GM12878 (cell line): ENCODE measurements at regions not wholly inside any gene's neighbourhood (a gene's known extent, or its start where the extent isn't known, plus 50 kb on each side); places are given as distances from the start of the nearest gene placed in this dataset.

Experiments used
- ATAC-seq: fragments of 200-7000 bp; cut with Tn5 transposase; 3 replicates; pipeline ENCODE4 v1.9.1; 2020; ENCODE audit warnings: mild to moderate bottlenecking, moderate library complexity
- BruUV-seq: library from RNA; stranded (reverse); fragments of 400-500 nt; replicated peaks from 2 replicates; lab custom pipeline; 2021; lab: Mats Ljungman, UMichigan
- CTCF ChIA-PET: fragments of 300-600 bp; sonication (Branson Sonifier 250); formaldehyde crosslinking; extraction: SDS; loops from one replicate; lab custom pipeline; 2021; ENCODE audit warnings: inconsistent platforms; lab: Yijun Ruan, JAX
- POLR2A ChIA-PET: fragments of 350-600 bp; formaldehyde crosslinking; extraction: SDS; loops from one replicate; lab custom pipeline; 2021; ENCODE audit warnings: inconsistent platforms; lab: Charles Lee
- RAD21 ChIA-PET: fragments of 300-600 bp; sonication (Branson Sonifier 250); formaldehyde crosslinking; loops from one replicate; lab custom pipeline; 2023; ENCODE audit warnings: antibody characterized with exemption; ENCODE audit not compliant: unreplicated experiment; lab: Charles Lee
- SMC1A ChIA-PET: fragments of 300-600 bp; sonication (Branson Sonifier 250); formaldehyde crosslinking; loops from one replicate; lab custom pipeline; 2023; ENCODE audit not compliant: unreplicated experiment, uncharacterized antibody; lab: Charles Lee
- DNase-seq: peaks from one replicate; pipeline ENCODE4 v3.0.0-alpha.2; 2011; ENCODE audit warnings: low read depth, low spot score
- FAIRE-seq: peaks from 3 replicates; lab custom pipeline; 2011; peaks lifted over from hg19 to GRCh38; lab: Jason Lieb, UNC
- H2AFZ ChIP-seq: 2 replicates; pipeline ENCODE4 v1.6.0; 2011; ENCODE audit warnings: low read depth, low read length, control low read depth; ENCODE audit not compliant: control insufficient read depth
- H3K27ac ChIP-seq: 2 replicates; pipeline ENCODE4 v1.5.1; 2011; ENCODE audit warnings: control low read depth; ENCODE audit not compliant: control insufficient read depth, insufficient read depth
- H3K27me3 ChIP-seq, 2 experiments: replicated peaks in 1 of 2; 2 replicates each; pipeline versions ENCODE4 v1.6.0 to v1.6.1; 2011; ENCODE audit warnings: low read length in 1 of 2; ENCODE audit not compliant: control insufficient read depth in 2 of 2, insufficient read depth in 2 of 2
- H3K36me3 ChIP-seq, 2 experiments: 2 replicates each; pipeline ENCODE4 v1.5.1; 2011; ENCODE audit warnings: low read length in 1 of 2; ENCODE audit not compliant: control insufficient read depth in 2 of 2, insufficient read depth in 2 of 2
- H3K4me1 ChIP-seq: 2 replicates; pipeline ENCODE4 v1.6.1; 2011; ENCODE audit warnings: mild to moderate bottlenecking, low read length, moderate library complexity, mixed read lengths; ENCODE audit not compliant: control insufficient read depth, insufficient read depth
- H3K4me2 ChIP-seq: 2 replicates; pipeline ENCODE4 v1.6.0; 2011; ENCODE audit warnings: control low read depth; ENCODE audit not compliant: control insufficient read depth, insufficient read depth
- H3K4me3 ChIP-seq: fragments of 200-600 bp; sonication (generic); 2 replicates; pipeline ENCODE4 v1.5.1; 2016
- H3K79me2 ChIP-seq: 2 replicates; pipeline ENCODE4 v1.6.0; 2011; ENCODE audit warnings: low read length; ENCODE audit not compliant: control insufficient read depth, insufficient read depth
- H3K9ac ChIP-seq: 2 replicates; pipeline ENCODE4 v1.8.0; 2011; ENCODE audit warnings: low read length, control low read depth, mixed read lengths; ENCODE audit not compliant: control insufficient read depth, insufficient read depth
- H3K9me3 ChIP-seq: replicated peaks from 3 replicates; pipeline ENCODE4 v1.5.1; 2011; ENCODE audit warnings: mild to moderate bottlenecking, low read length; ENCODE audit not compliant: control insufficient read depth, insufficient read depth
- H4K20me1 ChIP-seq: 2 replicates; pipeline ENCODE4 v1.6.0; 2011; ENCODE audit not compliant: control insufficient read depth, insufficient read depth
- CEBPZ ChIP-seq: fragments of 150-350 bp; IDR thresholded peaks from 2 replicates; pipeline ENCODE4 v1.6.1; 2016; ENCODE audit warnings: low read depth, low read length
- EED ChIP-seq: sonication (generic); IDR thresholded peaks from 2 replicates; pipeline ENCODE4 v1.6.1; 2016; ENCODE audit warnings: antibody characterized with exemption, low read depth
- EP300 ChIP-seq, 2 experiments: fragments of 150-350 bp in 1 of 2; IDR thresholded peaks; 2 replicates each; pipeline ENCODE4 v1.6.1; 2011 to 2012; ENCODE audit warnings: low read depth in 2 of 2, low read length in 2 of 2, borderline replicate concordance in 1 of 2, improper control_type of control experiment in 1 of 2, inconsistent platforms in 1 of 2; ENCODE audit not compliant: control insufficient read depth in 1 of 2
- FOS ChIP-seq: IDR thresholded peaks from 3 replicates; pipeline ENCODE4 v1.6.1; 2011; ENCODE audit warnings: borderline replicate concordance; ENCODE audit not compliant: insufficient read length; ENCODE audit errors: extremely low read depth
- GATAD2B ChIP-seq: fragments of 450-650 bp; conservative IDR thresholded peaks from 2 replicates; pipeline ENCODE4 v1.6.1; 2017; ENCODE audit warnings: low read depth, mild to moderate bottlenecking, moderate library complexity
- HSF1 ChIP-seq: fragments of 150-350 bp; IDR thresholded peaks from 2 replicates; pipeline ENCODE4 v1.6.1; 2014; ENCODE audit warnings: mild to moderate bottlenecking, low read depth, low read length
- IKZF1 ChIP-seq: fragments of 450-650 bp; conservative IDR thresholded peaks from 2 replicates; pipeline ENCODE4 v1.6.1; 2017; ENCODE audit warnings: antibody characterized with exemption, mild to moderate bottlenecking
- KAT2A ChIP-seq: conservative IDR thresholded peaks from 2 replicates; pipeline ENCODE4 v1.6.1; 2011; ENCODE audit warnings: low read depth, low read length; ENCODE audit not compliant: control insufficient read depth
- MTA2 ChIP-seq: fragments of 450-650 bp; IDR thresholded peaks from 2 replicates; pipeline ENCODE4 v1.6.1; 2016; ENCODE audit warnings: low read depth, mild to moderate bottlenecking, moderate library complexity
- NRF1 ChIP-seq: conservative IDR thresholded peaks from 2 replicates; pipeline ENCODE4 v1.6.1; 2011; ENCODE audit warnings: mild to moderate bottlenecking, low read depth, low read length, improper control_type of control experiment
- POLR2AphosphoS5 ChIP-seq: IDR thresholded peaks from 2 replicates; pipeline ENCODE4 v1.6.1; 2011; ENCODE audit warnings: mild to moderate bottlenecking, low read length, inconsistent platforms
- RCOR1 ChIP-seq: conservative IDR thresholded peaks from 2 replicates; pipeline ENCODE4 v1.6.1; 2012; ENCODE audit warnings: low read depth, low read length, improper control_type of control experiment
- SMAD1 ChIP-seq: fragments of 450-650 bp; IDR thresholded peaks from 2 replicates; pipeline ENCODE4 v1.6.1; 2018; ENCODE audit warnings: mild to moderate bottlenecking, low read depth; ENCODE audit not compliant: partially characterized antibody
- SREBF2 ChIP-seq: IDR thresholded peaks from 2 replicates; pipeline ENCODE4 v1.6.1; 2012; ENCODE audit warnings: mild to moderate bottlenecking, low read length
- SUZ12 ChIP-seq: fragments of 200-600 bp; sonication (generic); IDR thresholded peaks from one replicate; pipeline ENCODE4 v1.6.1; 2018; ENCODE audit warnings: antibody characterized with exemption, mild to moderate bottlenecking; ENCODE audit not compliant: unreplicated experiment
- TBL1XR1 ChIP-seq: IDR thresholded peaks from 2 replicates; pipeline ENCODE4 v1.6.1; 2012; ENCODE audit warnings: low read depth, low read length, improper control_type of control experiment
- ZBTB33 ChIP-seq: fragments of 450-650 bp; IDR thresholded peaks from 2 replicates; pipeline ENCODE4 v1.6.1; 2017; ENCODE audit warnings: mild to moderate bottlenecking
- ZNF24 ChIP-seq: fragments of 450-650 bp; IDR thresholded peaks from 2 replicates; pipeline ENCODE4 v1.6.1; 2017; ENCODE audit warnings: antibody characterized with exemption, mild to moderate bottlenecking
- ZZZ3 ChIP-seq: IDR thresholded peaks from 2 replicates; pipeline ENCODE4 v1.6.1; 2011; ENCODE audit warnings: low read depth; ENCODE audit not compliant: control insufficient read depth, insufficient read length
- WGBS: methylation state at CpG from one replicate; pipeline ENCODE4 v1.1.6; 2016; ENCODE audit warnings: low lambda C conversion rate; ENCODE audit not compliant: insufficient replicate concordance, insufficient coverage; ENCODE audit errors: missing lambda C conversion rate; 5-methylcytosine and 5-hydroxymethylcytosine counted together
- in situ Hi-C: fragments of 300-500 bp; cut with MboI; formaldehyde crosslinking; loops from 9 replicates; pipeline ENCODE4 v1.14.3; 2018; ENCODE audit warnings: mixed read lengths
- intact Hi-C: fragments of 100-400 bp; cut with micrococcal nuclease; formaldehyde crosslinking; loops from one replicate; pipeline ENCODE4 v1.14.2; 2022; ENCODE audit not compliant: unreplicated experiment
- TF ChIP-seq, protein P1 (sequence below): IDR thresholded peaks from 2 replicates; pipeline ENCODE4 v1.6.1; 2012; ENCODE audit warnings: low read depth, low read length, improper control_type of control experiment

DNA sequence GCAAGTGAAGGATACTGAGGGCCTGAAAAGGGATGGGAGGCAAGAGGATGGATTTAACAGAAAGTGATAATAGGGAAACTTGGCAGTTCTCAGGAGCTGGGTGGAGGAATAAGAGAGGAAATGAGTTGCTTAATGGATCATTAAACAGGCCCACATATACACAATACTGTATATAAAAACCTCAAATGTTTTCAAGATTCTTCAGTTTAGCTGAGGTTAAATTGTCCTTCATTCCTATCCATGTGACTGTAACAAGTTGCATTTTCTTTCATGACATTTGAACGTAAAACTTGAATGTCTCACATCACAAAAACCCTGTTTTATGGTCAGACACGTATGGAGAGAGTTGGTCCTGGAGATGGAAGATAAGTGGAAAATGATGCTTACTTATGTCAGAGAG lies 76.5 kb upstream of the PLAC8 start:
- Histone ChIP-seq H4K20me1 (no peaks in the 10 kb centered on the region), H3K4me3 (no peak overlapping the region), H3K9ac (no peak overlapping the region), H2AFZ (no peak overlapping the region), H3K9me3 (no peaks in the 10 kb centered on the region), H3K4me1 (no peaks in the 10 kb centered on the region), H3K4me2 (no peak overlapping the region), H3K27ac (no peak overlapping the region), H3K36me3 (no peaks in the 10 kb centered on the region), H3K79me2 (no peaks in the 10 kb centered on the region), H3K27me3 (no peaks in the 10 kb centered on the region)
- no peak for FAIRE-seq
- ChIA-PET POLR2A (no interaction called here), CTCF (no interaction called here), SMC1A (no interaction called here), RAD21 (no interaction called here)
- in situ Hi-C loops (no loop called here), intact Hi-C loops (no loop called here)
- no peak for ATAC-seq
- WGBS, result 68% methylated on average over 2 of the region's 2 CpGs
- no peak for DNase-seq
- TF ChIP-seq, protein P1, sequence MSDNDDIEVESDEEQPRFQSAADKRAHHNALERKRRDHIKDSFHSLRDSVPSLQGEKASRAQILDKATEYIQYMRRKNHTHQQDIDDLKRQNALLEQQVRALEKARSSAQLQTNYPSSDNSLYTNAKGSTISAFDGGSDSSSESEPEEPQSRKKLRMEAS, result no peak
- no peak for TF ChIP-seq CEBPZ
- no peak for TF ChIP-seq RCOR1
- TF ChIP-seq TBL1XR1, result no peak
- no peak for TF ChIP-seq ZBTB33
- TF ChIP-seq IKZF1, result no peak
- no peak for TF ChIP-seq FOS
- TF ChIP-seq GATAD2B, result no peak
- TF ChIP-seq EED, result no peak
- TF ChIP-seq SUZ12, result no peak
- TF ChIP-seq SREBF2, result no peak
- TF ChIP-seq KAT2A, result no peak
- TF ChIP-seq ZZZ3, result no peak
- TF ChIP-seq SMAD1, result no peak
- no peak for TF ChIP-seq ZNF24
- no peak for TF ChIP-seq MTA2
- TF ChIP-seq EP300 (IDR thresholded peaks at IDR 0.05; ENCODE audit: borderline replicate concordance in 1 of 2, control insufficient read depth in 1 of 2, low read depth in 2 of 2, low read length in 2 of 2), result no peak
- TF ChIP-seq POLR2AphosphoS5, result no peak
- TF ChIP-seq HSF1, result no peak
- TF ChIP-seq NRF1, result no peak
- no TSS peak for BruUV-seq
